ENCODE measurements at regions not wholly inside any gene's neighbourhood (a gene's known extent, or its start where the extent isn't known, plus 50 kb on each side); places are given as distances from the start of the nearest gene placed in this dataset.
A peak's percentile ranks its signal among the peaks of the same experiment; 100 is the strongest.

GRCh38 chr5:116739571-116739970 lies 164.9 kb upstream of the SEMA6A start:
- POLR2A ChIA-PET = no interaction called here
- H3K4me3 Mint-ChIP-seq = no peak overlapping the region
- peak overlapping the region; percentile 25; the same call in 1 of the 2 replicates for H3K27ac Mint-ChIP-seq
- TF ChIP-seq NR1H2 (CRISPR knock-in tag; IDR thresholded peaks at IDR 0.05) (no peak), ZBTB21 (CRISPR knock-in tag; IDR thresholded peaks at IDR 0.05; ENCODE audit: borderline replicate concordance) (no peak), ZNF416 (CRISPR knock-in tag; IDR thresholded peaks at IDR 0.05) (no peak), ZNF138 (CRISPR knock-in tag; conservative IDR thresholded peaks at IDR 0.05) (no peak), CREM (CRISPR knock-in tag; IDR thresholded peaks at IDR 0.05) (no peak), ZNF232 (CRISPR knock-in tag; IDR thresholded peaks at IDR 0.05) (no peak), ZNF263 (CRISPR knock-in tag; IDR thresholded peaks at IDR 0.05; ENCODE audit: low read depth) (no peak), ZNF532 (CRISPR knock-in tag; IDR thresholded peaks at IDR 0.05; ENCODE audit: borderline replicate concordance) (no peak), USF1 (CRISPR knock-in tag; IDR thresholded peaks at IDR 0.05) (no peak), E2F1 (CRISPR knock-in tag; IDR thresholded peaks at IDR 0.05) (no peak), ZNF512 (CRISPR knock-in tag; IDR thresholded peaks at IDR 0.05; ENCODE audit: borderline replicate concordance) (no peak), ESRRA (CRISPR knock-in tag; IDR thresholded peaks at IDR 0.05; ENCODE audit: borderline replicate concordance) (no peak), ATF6 (CRISPR knock-in tag; IDR thresholded peaks at IDR 0.05) (no peak), FOXJ3 (CRISPR knock-in tag; IDR thresholded peaks at IDR 0.05; ENCODE audit: borderline replicate concordance) (no peak)
- TF ChIP-seq, protein P1, sequence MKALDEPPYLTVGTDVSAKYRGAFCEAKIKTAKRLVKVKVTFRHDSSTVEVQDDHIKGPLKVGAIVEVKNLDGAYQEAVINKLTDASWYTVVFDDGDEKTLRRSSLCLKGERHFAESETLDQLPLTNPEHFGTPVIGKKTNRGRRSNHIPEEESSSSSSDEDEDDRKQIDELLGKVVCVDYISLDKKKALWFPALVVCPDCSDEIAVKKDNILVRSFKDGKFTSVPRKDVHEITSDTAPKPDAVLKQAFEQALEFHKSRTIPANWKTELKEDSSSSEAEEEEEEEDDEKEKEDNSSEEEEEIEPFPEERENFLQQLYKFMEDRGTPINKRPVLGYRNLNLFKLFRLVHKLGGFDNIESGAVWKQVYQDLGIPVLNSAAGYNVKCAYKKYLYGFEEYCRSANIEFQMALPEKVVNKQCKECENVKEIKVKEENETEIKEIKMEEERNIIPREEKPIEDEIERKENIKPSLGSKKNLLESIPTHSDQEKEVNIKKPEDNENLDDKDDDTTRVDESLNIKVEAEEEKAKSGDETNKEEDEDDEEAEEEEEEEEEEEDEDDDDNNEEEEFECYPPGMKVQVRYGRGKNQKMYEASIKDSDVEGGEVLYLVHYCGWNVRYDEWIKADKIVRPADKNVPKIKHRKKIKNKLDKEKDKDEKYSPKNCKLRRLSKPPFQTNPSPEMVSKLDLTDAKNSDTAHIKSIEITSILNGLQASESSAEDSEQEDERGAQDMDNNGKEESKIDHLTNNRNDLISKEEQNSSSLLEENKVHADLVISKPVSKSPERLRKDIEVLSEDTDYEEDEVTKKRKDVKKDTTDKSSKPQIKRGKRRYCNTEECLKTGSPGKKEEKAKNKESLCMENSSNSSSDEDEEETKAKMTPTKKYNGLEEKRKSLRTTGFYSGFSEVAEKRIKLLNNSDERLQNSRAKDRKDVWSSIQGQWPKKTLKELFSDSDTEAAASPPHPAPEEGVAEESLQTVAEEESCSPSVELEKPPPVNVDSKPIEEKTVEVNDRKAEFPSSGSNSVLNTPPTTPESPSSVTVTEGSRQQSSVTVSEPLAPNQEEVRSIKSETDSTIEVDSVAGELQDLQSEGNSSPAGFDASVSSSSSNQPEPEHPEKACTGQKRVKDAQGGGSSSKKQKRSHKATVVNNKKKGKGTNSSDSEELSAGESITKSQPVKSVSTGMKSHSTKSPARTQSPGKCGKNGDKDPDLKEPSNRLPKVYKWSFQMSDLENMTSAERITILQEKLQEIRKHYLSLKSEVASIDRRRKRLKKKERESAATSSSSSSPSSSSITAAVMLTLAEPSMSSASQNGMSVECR (CRISPR knock-in tag; IDR thresholded peaks at IDR 0.05; ENCODE audit: borderline replicate concordance) = no peak
- TF ChIP-seq, protein P2, sequence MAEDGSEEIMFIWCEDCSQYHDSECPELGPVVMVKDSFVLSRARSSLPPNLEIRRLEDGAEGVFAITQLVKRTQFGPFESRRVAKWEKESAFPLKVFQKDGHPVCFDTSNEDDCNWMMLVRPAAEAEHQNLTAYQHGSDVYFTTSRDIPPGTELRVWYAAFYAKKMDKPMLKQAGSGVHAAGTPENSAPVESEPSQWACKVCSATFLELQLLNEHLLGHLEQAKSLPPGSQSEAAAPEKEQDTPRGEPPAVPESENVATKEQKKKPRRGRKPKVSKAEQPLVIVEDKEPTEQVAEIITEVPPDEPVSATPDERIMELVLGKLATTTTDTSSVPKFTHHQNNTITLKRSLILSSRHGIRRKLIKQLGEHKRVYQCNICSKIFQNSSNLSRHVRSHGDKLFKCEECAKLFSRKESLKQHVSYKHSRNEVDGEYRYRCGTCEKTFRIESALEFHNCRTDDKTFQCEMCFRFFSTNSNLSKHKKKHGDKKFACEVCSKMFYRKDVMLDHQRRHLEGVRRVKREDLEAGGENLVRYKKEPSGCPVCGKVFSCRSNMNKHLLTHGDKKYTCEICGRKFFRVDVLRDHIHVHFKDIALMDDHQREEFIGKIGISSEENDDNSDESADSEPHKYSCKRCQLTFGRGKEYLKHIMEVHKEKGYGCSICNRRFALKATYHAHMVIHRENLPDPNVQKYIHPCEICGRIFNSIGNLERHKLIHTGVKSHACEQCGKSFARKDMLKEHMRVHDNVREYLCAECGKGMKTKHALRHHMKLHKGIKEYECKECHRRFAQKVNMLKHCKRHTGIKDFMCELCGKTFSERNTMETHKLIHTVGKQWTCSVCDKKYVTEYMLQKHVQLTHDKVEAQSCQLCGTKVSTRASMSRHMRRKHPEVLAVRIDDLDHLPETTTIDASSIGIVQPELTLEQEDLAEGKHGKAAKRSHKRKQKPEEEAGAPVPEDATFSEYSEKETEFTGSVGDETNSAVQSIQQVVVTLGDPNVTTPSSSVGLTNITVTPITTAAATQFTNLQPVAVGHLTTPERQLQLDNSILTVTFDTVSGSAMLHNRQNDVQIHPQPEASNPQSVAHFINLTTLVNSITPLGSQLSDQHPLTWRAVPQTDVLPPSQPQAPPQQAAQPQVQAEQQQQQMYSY (CRISPR knock-in tag; IDR thresholded peaks at IDR 0.05) = no peak
- TF ChIP-seq, protein P3, sequence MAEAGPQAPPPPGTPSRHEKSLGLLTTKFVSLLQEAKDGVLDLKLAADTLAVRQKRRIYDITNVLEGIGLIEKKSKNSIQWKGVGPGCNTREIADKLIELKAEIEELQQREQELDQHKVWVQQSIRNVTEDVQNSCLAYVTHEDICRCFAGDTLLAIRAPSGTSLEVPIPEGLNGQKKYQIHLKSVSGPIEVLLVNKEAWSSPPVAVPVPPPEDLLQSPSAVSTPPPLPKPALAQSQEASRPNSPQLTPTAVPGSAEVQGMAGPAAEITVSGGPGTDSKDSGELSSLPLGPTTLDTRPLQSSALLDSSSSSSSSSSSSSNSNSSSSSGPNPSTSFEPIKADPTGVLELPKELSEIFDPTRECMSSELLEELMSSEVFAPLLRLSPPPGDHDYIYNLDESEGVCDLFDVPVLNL (CRISPR knock-in tag; IDR thresholded peaks at IDR 0.05; ENCODE audit: borderline replicate concordance, low read depth) = no peak

More at GRCh38 chr5:116739571-116739970, 164.9 kb upstream of the SEMA6A start:
- peaks cover 15% of the 10 kb centered on the region for H3K36me3 Mint-ChIP-seq
- CTCF ChIA-PET = no interaction called here
- peaks cover 16% of the 10 kb centered on the region for H3K9me3 Mint-ChIP-seq
- DNase-seq (ENCODE audit: low spot score) = no peak
- H3K27me3 Mint-ChIP-seq (ENCODE audit: low read depth) = no peaks in the 10 kb centered on the region; the same call in 1 of the 2 replicates
- H3K4me1 Mint-ChIP-seq = peaks cover 37% of the 10 kb centered on the region
- no peak for ATAC-seq
